ENCODE measurements at regions not wholly inside any gene's neighbourhood (a gene's known extent, or its start where the extent isn't known, plus 50 kb on each side); places are given as distances from the start of the nearest gene placed in this dataset.
"Not testable (repeated sequence)": the region's sequence is repeated elsewhere in the genome, so short reads cannot be mapped to it uniquely, and the experiment has no call there.

- H3K27me3 ChIP-seq (replicated peaks in 1 of 2; ENCODE audit: control insufficient read depth in 2 of 2, extremely low read depth in 1 of 2, insufficient read depth in 2 of 2, low read length in 1 of 2); ATAC-seq (replicated peaks in 1 of 4); H3K27ac ChIP-seq (ENCODE audit: low read length); H3K36me3 Mint-ChIP-seq; DNase-seq; H3K4me1 Mint-ChIP-seq; H3K4me3 Mint-ChIP-seq; H3K4me1 ChIP-seq (ENCODE audit: control insufficient read depth in 1 of 2, extremely low read depth in 1 of 2, insufficient read depth in 2 of 2, low read length in 2 of 2); H3K9me3 ChIP-seq; POLR2A ChIA-PET; H3K4me3 ChIP-seq (ENCODE audit: control insufficient read depth in 1 of 2, extremely low read depth in 1 of 2, low read length in 1 of 2); CTCF ChIA-PET; H3K27ac Mint-ChIP-seq; H3K36me3 ChIP-seq (ENCODE audit: control insufficient read depth in 2 of 2, extremely low read depth in 1 of 2, insufficient read depth in 1 of 2, low read length in 1 of 2); H3K27me3 Mint-ChIP-seq: not testable (repeated sequence)
- peaks cover 37 to 46% (median 40%) of the 10 kb centered on the region in 3 donors for H3K9me3 Mint-ChIP-seq
- 71% methylated on average over 2 of the region's 5 CpGs for WGBS (ENCODE audit: insufficient coverage)
Observed at GRCh38 chr21:5240521-5240920, 5280.9 kb upstream of the TPTE start.

- H3K27me3 Mint-ChIP-seq; POLR2A ChIA-PET; H3K9me3 ChIP-seq; H3K27ac Mint-ChIP-seq; H3K36me3 Mint-ChIP-seq; H3K4me1 Mint-ChIP-seq; H3K27me3 ChIP-seq (replicated peaks in 1 of 2; ENCODE audit: control insufficient read depth in 2 of 2, extremely low read depth in 1 of 2, insufficient read depth in 2 of 2, low read length in 1 of 2); ATAC-seq (replicated peaks in 1 of 4); H3K27ac ChIP-seq (ENCODE audit: low read length); H3K36me3 ChIP-seq (ENCODE audit: control insufficient read depth in 2 of 2, extremely low read depth in 1 of 2, insufficient read depth in 1 of 2, low read length in 1 of 2); H3K4me3 ChIP-seq (ENCODE audit: control insufficient read depth in 1 of 2, extremely low read depth in 1 of 2, low read length in 1 of 2); H3K4me1 ChIP-seq (ENCODE audit: control insufficient read depth in 1 of 2, extremely low read depth in 1 of 2, insufficient read depth in 2 of 2, low read length in 2 of 2); H3K4me3 Mint-ChIP-seq; DNase-seq; CTCF ChIA-PET: not testable (repeated sequence)
- H3K9me3 Mint-ChIP-seq = peaks cover 44 to 52% (median 48%) of the 10 kb centered on the region in 3 donors
- 63% methylated on average over 4 of the region's 5 CpGs for WGBS (ENCODE audit: insufficient coverage)
Observed at GRCh38 chr21:5242732-5243131, 5278.7 kb upstream of the TPTE start.

- H3K9me3 ChIP-seq; H3K36me3 ChIP-seq (ENCODE audit: control insufficient read depth in 2 of 2, extremely low read depth in 1 of 2, insufficient read depth in 1 of 2, low read length in 1 of 2); CTCF ChIA-PET; H3K4me1 ChIP-seq (ENCODE audit: control insufficient read depth in 1 of 2, extremely low read depth in 1 of 2, insufficient read depth in 2 of 2, low read length in 2 of 2); H3K36me3 Mint-ChIP-seq; H3K4me1 Mint-ChIP-seq; H3K27ac ChIP-seq (ENCODE audit: low read length); H3K27me3 Mint-ChIP-seq; POLR2A ChIA-PET; H3K27me3 ChIP-seq (replicated peaks in 1 of 2; ENCODE audit: control insufficient read depth in 2 of 2, extremely low read depth in 1 of 2, insufficient read depth in 2 of 2, low read length in 1 of 2); H3K4me3 Mint-ChIP-seq; ATAC-seq (replicated peaks in 1 of 4); H3K27ac Mint-ChIP-seq; H3K4me3 ChIP-seq (ENCODE audit: control insufficient read depth in 1 of 2, extremely low read depth in 1 of 2, low read length in 1 of 2); DNase-seq: not testable (repeated sequence)
- H3K9me3 Mint-ChIP-seq = peaks cover 44 to 51% (median 46%) of the 10 kb centered on the region in 3 donors
- 40% methylated on average over 1 of the region's 2 CpGs for WGBS (ENCODE audit: insufficient coverage)
Observed at GRCh38 chr21:5243257-5243656, 5278.1 kb upstream of the TPTE start.

- H3K4me3 Mint-ChIP-seq; H3K27me3 ChIP-seq (replicated peaks in 1 of 2; ENCODE audit: control insufficient read depth in 2 of 2, extremely low read depth in 1 of 2, insufficient read depth in 2 of 2, low read length in 1 of 2); CTCF ChIA-PET; H3K4me3 ChIP-seq (ENCODE audit: control insufficient read depth in 1 of 2, extremely low read depth in 1 of 2, low read length in 1 of 2); H3K27ac Mint-ChIP-seq; H3K4me1 ChIP-seq (ENCODE audit: control insufficient read depth in 1 of 2, extremely low read depth in 1 of 2, insufficient read depth in 2 of 2, low read length in 2 of 2); H3K27ac ChIP-seq (ENCODE audit: low read length); H3K36me3 ChIP-seq (ENCODE audit: control insufficient read depth in 2 of 2, extremely low read depth in 1 of 2, insufficient read depth in 1 of 2, low read length in 1 of 2); POLR2A ChIA-PET; H3K27me3 Mint-ChIP-seq; H3K4me1 Mint-ChIP-seq; H3K9me3 ChIP-seq; DNase-seq; H3K36me3 Mint-ChIP-seq; ATAC-seq (replicated peaks in 1 of 4): not testable (repeated sequence)
- WGBS (ENCODE audit: insufficient coverage) = 81% methylated on average over 6 of the region's 17 CpGs
- H3K9me3 Mint-ChIP-seq = peaks cover 42 to 48% (median 44%) of the 10 kb centered on the region in 3 donors
Observed at GRCh38 chr21:5243715-5244375, 5277.5 kb upstream of the TPTE start.

GRCh38 chr21:5244376-5244718 lies 5277.0 kb upstream of the TPTE start:
- H3K27ac Mint-ChIP-seq; H3K4me1 Mint-ChIP-seq; H3K4me3 Mint-ChIP-seq; H3K36me3 ChIP-seq (ENCODE audit: control insufficient read depth in 2 of 2, extremely low read depth in 1 of 2, insufficient read depth in 1 of 2, low read length in 1 of 2); H3K27me3 Mint-ChIP-seq; H3K9me3 ChIP-seq; H3K4me3 ChIP-seq (ENCODE audit: control insufficient read depth in 1 of 2, extremely low read depth in 1 of 2, low read length in 1 of 2); POLR2A ChIA-PET; ATAC-seq (replicated peaks in 1 of 4); H3K4me1 ChIP-seq (ENCODE audit: control insufficient read depth in 1 of 2, extremely low read depth in 1 of 2, insufficient read depth in 2 of 2, low read length in 2 of 2); DNase-seq; CTCF ChIA-PET; H3K27me3 ChIP-seq (replicated peaks in 1 of 2; ENCODE audit: control insufficient read depth in 2 of 2, extremely low read depth in 1 of 2, insufficient read depth in 2 of 2, low read length in 1 of 2); H3K27ac ChIP-seq (ENCODE audit: low read length); H3K36me3 Mint-ChIP-seq: not testable (repeated sequence)
- WGBS (ENCODE audit: insufficient coverage) = no CpG with 5 or more reads among the region's 3 CpGs
- H3K9me3 Mint-ChIP-seq = peaks cover 41 to 47% (median 43%) of the 10 kb centered on the region in 3 donors

GRCh38 chr21:5244954-5245353 lies 5276.4 kb upstream of the TPTE start:
- ATAC-seq (replicated peaks in 1 of 4) = not testable (repeated sequence)

GRCh38 chr21:5246416-5246815 lies 5275.0 kb upstream of the TPTE start:
- H3K9me3 ChIP-seq; H3K4me1 Mint-ChIP-seq; H3K4me1 ChIP-seq (ENCODE audit: control insufficient read depth in 1 of 2, extremely low read depth in 1 of 2, insufficient read depth in 2 of 2, low read length in 2 of 2); H3K27ac ChIP-seq (ENCODE audit: low read length); H3K27ac Mint-ChIP-seq; CTCF ChIA-PET; H3K4me3 Mint-ChIP-seq; ATAC-seq (replicated peaks in 1 of 4); H3K4me3 ChIP-seq (ENCODE audit: control insufficient read depth in 1 of 2, extremely low read depth in 1 of 2, low read length in 1 of 2); POLR2A ChIA-PET; H3K36me3 Mint-ChIP-seq; DNase-seq; H3K27me3 Mint-ChIP-seq; H3K27me3 ChIP-seq (replicated peaks in 1 of 2; ENCODE audit: control insufficient read depth in 2 of 2, extremely low read depth in 1 of 2, insufficient read depth in 2 of 2, low read length in 1 of 2); H3K36me3 ChIP-seq (ENCODE audit: control insufficient read depth in 2 of 2, extremely low read depth in 1 of 2, insufficient read depth in 1 of 2, low read length in 1 of 2): not testable (repeated sequence)
- peaks cover 41 to 52% (median 46%) of the 10 kb centered on the region in 3 donors for H3K9me3 Mint-ChIP-seq
- WGBS (ENCODE audit: insufficient coverage) = 58% methylated on average over 6 of the region's 6 CpGs

More at GRCh38 chr21:5244954-5245353, 5276.4 kb upstream of the TPTE start:
- H3K27me3 Mint-ChIP-seq; H3K27ac Mint-ChIP-seq; H3K4me1 Mint-ChIP-seq; DNase-seq; H3K27me3 ChIP-seq (replicated peaks in 1 of 2; ENCODE audit: control insufficient read depth in 2 of 2, extremely low read depth in 1 of 2, insufficient read depth in 2 of 2, low read length in 1 of 2); H3K27ac ChIP-seq (ENCODE audit: low read length); POLR2A ChIA-PET; H3K36me3 ChIP-seq (ENCODE audit: control insufficient read depth in 2 of 2, extremely low read depth in 1 of 2, insufficient read depth in 1 of 2, low read length in 1 of 2); H3K9me3 ChIP-seq; H3K36me3 Mint-ChIP-seq; H3K4me3 Mint-ChIP-seq; H3K4me3 ChIP-seq (ENCODE audit: control insufficient read depth in 1 of 2, extremely low read depth in 1 of 2, low read length in 1 of 2); H3K4me1 ChIP-seq (ENCODE audit: control insufficient read depth in 1 of 2, extremely low read depth in 1 of 2, insufficient read depth in 2 of 2, low read length in 2 of 2); CTCF ChIA-PET: not testable (repeated sequence)
- H3K9me3 Mint-ChIP-seq = peaks cover 38 to 43% (median 40%) of the 10 kb centered on the region in 3 donors
- 52% methylated on average over 5 of the region's 7 CpGs for WGBS (ENCODE audit: insufficient coverage)

All from T-cell (primary cell).